Fibroblast of skin of back (primary cell): ENCODE measurements at regions not wholly inside any gene's neighbourhood (a gene's known extent, or its start where the extent isn't known, plus 50 kb on each side); places are given as distances from the start of the nearest gene placed in this dataset.
"Not testable (repeated sequence)": the region's sequence is repeated elsewhere in the genome, so short reads cannot be mapped to it uniquely, and the experiment has no call there.

Source experiments
- DNase-seq: peaks from one replicate; pipeline ENCODE4 v3.0.0-alpha.2; 2013

GRCh38 chr4:18418195-18418898, 396.8 kb upstream of the LCORL start:
- not testable (repeated sequence) for DNase-seq

- not testable (repeated sequence) for DNase-seq
Measured at GRCh38 chr4:18417651-18418050, 396.1 kb upstream of the LCORL start.

- no peak for DNase-seq
Measured at GRCh38 chr4:18406264-18406663, 384.7 kb upstream of the LCORL start.

GRCh38 chr4:18405054-18405453, 383.5 kb upstream of the LCORL start:
- no peak for DNase-seq

- DNase-seq: no peak
Measured at GRCh38 chr4:18404642-18405041, 383.1 kb upstream of the LCORL start.

GRCh38 chr4:18403327-18403726, 381.8 kb upstream of the LCORL start:
- DNase-seq: no peak

- no peak for DNase-seq
Measured at GRCh38 chr4:18401868-18402267, 380.3 kb upstream of the LCORL start.

GRCh38 chr4:18401425-18401824, 379.9 kb upstream of the LCORL start:
- DNase-seq: no peak

GRCh38 chr4:18398661-18399060, 377.1 kb upstream of the LCORL start:
- DNase-seq: no peak

- no peak for DNase-seq
Measured at GRCh38 chr4:18397681-18398390, 376.3 kb upstream of the LCORL start.

- DNase-seq: no peak
Measured at GRCh38 chr4:18394656-18395055, 373.1 kb upstream of the LCORL start.

- DNase-seq: no peak
Measured at GRCh38 chr4:18391354-18391728, 369.8 kb upstream of the LCORL start.

- peak; percentile 10 for DNase-seq
Measured at GRCh38 chr4:18390655-18391353, 369.2 kb upstream of the LCORL start.

- DNase-seq: no peak
Measured at GRCh38 chr4:18389115-18389514, 367.6 kb upstream of the LCORL start.

- DNase-seq: no peak
Measured at GRCh38 chr4:18388039-18388438, 366.5 kb upstream of the LCORL start.

- DNase-seq: no peak
Measured at GRCh38 chr4:18381186-18381585, 359.6 kb upstream of the LCORL start.

GRCh38 chr4:18369561-18369960, 348.0 kb upstream of the LCORL start:
- no peak for DNase-seq

GRCh38 chr4:18366892-18367291, 345.3 kb upstream of the LCORL start:
- DNase-seq: peak; percentile 37

- DNase-seq: no peak
Measured at GRCh38 chr4:18366136-18366535, 344.6 kb upstream of the LCORL start.

- DNase-seq: no peak
Measured at GRCh38 chr4:18343581-18343980, 322.0 kb upstream of the LCORL start.

- DNase-seq: no peak
Measured at GRCh38 chr4:18342847-18343246, 321.3 kb upstream of the LCORL start.

GRCh38 chr4:18321956-18322530, 300.5 kb upstream of the LCORL start:
- no peak for DNase-seq

- DNase-seq: no peak
Measured at GRCh38 chr4:18319431-18319830, 297.9 kb upstream of the LCORL start.
